ENCODE measurements at regions not wholly inside any gene's neighbourhood (a gene's known extent, or its start where the extent isn't known, plus 50 kb on each side); places are given as distances from the start of the nearest gene placed in this dataset.

- Histone ChIP-seq H3K9me3 (ENCODE audit: control insufficient read depth in 2 of 2, insufficient read depth in 1 of 2, low read length in 1 of 2) (no peaks in the 10 kb centered on the region), H3K27me3 (ENCODE audit: control insufficient read depth in 2 of 2, insufficient read depth in 1 of 2, low read length in 1 of 2) (no peaks in the 10 kb centered on the region), H3K36me3 (ENCODE audit: control insufficient read depth in 2 of 2, insufficient read depth in 2 of 2, low read length in 1 of 2) (no peaks in the 10 kb centered on the region), H3K4me1 (ENCODE audit: control insufficient read depth in 2 of 2, insufficient read depth in 2 of 2, low read length in 2 of 2) (no peaks in the 10 kb centered on the region), H3K27ac (ENCODE audit: low read depth in 1 of 2, low read length in 1 of 2) (no peak overlapping the region), H3K4me3 (ENCODE audit: low read length in 2 of 2) (no peak overlapping the region)
- no peak for DNase-seq (ENCODE audit: low read depth in 6 of 9, low spot score in 9 of 9)
These were observed 163.1 kb downstream of the ARL6IP6 start for GRCh38 chr2:152881527-152881926.

GRCh38 chr2:152879275-152879674, 160.9 kb downstream of the ARL6IP6 start:
- WGBS: 91% methylated on average over 3 of the region's 3 CpGs
- no peak overlapping the region for H3K27ac ChIP-seq (ENCODE audit: low read depth in 1 of 2, low read length in 1 of 2)
- DNase-seq (ENCODE audit: low read depth in 6 of 9, low spot score in 9 of 9): no peak
- no peak overlapping the region for H3K4me3 ChIP-seq (ENCODE audit: low read length in 2 of 2)
- H3K9me3 ChIP-seq (ENCODE audit: control insufficient read depth in 2 of 2, insufficient read depth in 1 of 2, low read length in 1 of 2): no peaks in the 10 kb centered on the region
- H3K36me3 ChIP-seq (ENCODE audit: control insufficient read depth in 2 of 2, insufficient read depth in 2 of 2, low read length in 1 of 2): no peaks in the 10 kb centered on the region
- no peaks in the 10 kb centered on the region for H3K4me1 ChIP-seq (ENCODE audit: control insufficient read depth in 2 of 2, insufficient read depth in 2 of 2, low read length in 2 of 2)
- H3K27me3 ChIP-seq (ENCODE audit: control insufficient read depth in 2 of 2, insufficient read depth in 1 of 2, low read length in 1 of 2): no peaks in the 10 kb centered on the region

GRCh38 chr2:152875701-152876695, 157.6 kb downstream of the ARL6IP6 start:
- Histone ChIP-seq H3K36me3 (ENCODE audit: control insufficient read depth in 2 of 2, insufficient read depth in 2 of 2, low read length in 1 of 2) (no peaks in the 10 kb centered on the region), H3K27me3 (ENCODE audit: control insufficient read depth in 2 of 2, insufficient read depth in 1 of 2, low read length in 1 of 2) (no peaks in the 10 kb centered on the region), H3K27ac (ENCODE audit: low read depth in 1 of 2, low read length in 1 of 2) (no peak overlapping the region), H3K4me1 (ENCODE audit: control insufficient read depth in 2 of 2, insufficient read depth in 2 of 2, low read length in 2 of 2) (no peaks in the 10 kb centered on the region), H3K9me3 (ENCODE audit: control insufficient read depth in 2 of 2, insufficient read depth in 1 of 2, low read length in 1 of 2) (no peaks in the 10 kb centered on the region), H3K4me3 (ENCODE audit: low read length in 2 of 2) (no peak overlapping the region)
- DNase-seq (ENCODE audit: low read depth in 6 of 9, low spot score in 9 of 9): no peak
- WGBS: 92% methylated on average over 6 of the region's 6 CpGs

GRCh38 chr2:152874955-152875354, 156.5 kb downstream of the ARL6IP6 start:
- H3K27ac ChIP-seq (ENCODE audit: low read depth in 1 of 2, low read length in 1 of 2): no peak overlapping the region
- no peaks in the 10 kb centered on the region for H3K27me3 ChIP-seq (ENCODE audit: control insufficient read depth in 2 of 2, insufficient read depth in 1 of 2, low read length in 1 of 2)
- H3K4me1 ChIP-seq (ENCODE audit: control insufficient read depth in 2 of 2, insufficient read depth in 2 of 2, low read length in 2 of 2): no peaks in the 10 kb centered on the region
- DNase-seq (ENCODE audit: low read depth in 6 of 9, low spot score in 9 of 9): no peak
- H3K9me3 ChIP-seq (ENCODE audit: control insufficient read depth in 2 of 2, insufficient read depth in 1 of 2, low read length in 1 of 2): no peaks in the 10 kb centered on the region
- no peaks in the 10 kb centered on the region for H3K36me3 ChIP-seq (ENCODE audit: control insufficient read depth in 2 of 2, insufficient read depth in 2 of 2, low read length in 1 of 2)
- H3K4me3 ChIP-seq (ENCODE audit: low read length in 2 of 2): no peak overlapping the region
- WGBS: 91% methylated on average over 3 of the region's 3 CpGs

- Histone ChIP-seq H3K27me3 (ENCODE audit: control insufficient read depth in 2 of 2, insufficient read depth in 1 of 2, low read length in 1 of 2) (no peaks in the 10 kb centered on the region), H3K27ac (ENCODE audit: low read depth in 1 of 2, low read length in 1 of 2) (no peak overlapping the region), H3K9me3 (ENCODE audit: control insufficient read depth in 2 of 2, insufficient read depth in 1 of 2, low read length in 1 of 2) (no peaks in the 10 kb centered on the region), H3K4me3 (ENCODE audit: low read length in 2 of 2) (no peak overlapping the region), H3K4me1 (ENCODE audit: control insufficient read depth in 2 of 2, insufficient read depth in 2 of 2, low read length in 2 of 2) (no peaks in the 10 kb centered on the region), H3K36me3 (ENCODE audit: control insufficient read depth in 2 of 2, insufficient read depth in 2 of 2, low read length in 1 of 2) (no peaks in the 10 kb centered on the region)
- WGBS: 93% methylated on average over 4 of the region's 4 CpGs
- DNase-seq (ENCODE audit: low read depth in 6 of 9, low spot score in 9 of 9): no peak
These were observed 151.8 kb downstream of the ARL6IP6 start for GRCh38 chr2:152870239-152870638.

- Histone ChIP-seq H3K4me3 (ENCODE audit: low read length in 2 of 2) (no peak overlapping the region), H3K36me3 (ENCODE audit: control insufficient read depth in 2 of 2, insufficient read depth in 2 of 2, low read length in 1 of 2) (no peaks in the 10 kb centered on the region), H3K27ac (ENCODE audit: low read depth in 1 of 2, low read length in 1 of 2) (no peak overlapping the region), H3K27me3 (ENCODE audit: control insufficient read depth in 2 of 2, insufficient read depth in 1 of 2, low read length in 1 of 2) (no peaks in the 10 kb centered on the region), H3K9me3 (ENCODE audit: control insufficient read depth in 2 of 2, insufficient read depth in 1 of 2, low read length in 1 of 2) (no peaks in the 10 kb centered on the region), H3K4me1 (ENCODE audit: control insufficient read depth in 2 of 2, insufficient read depth in 2 of 2, low read length in 2 of 2) (no peaks in the 10 kb centered on the region)
- 33% methylated on average over 3 of the region's 3 CpGs for WGBS
- no peak for DNase-seq (ENCODE audit: low read depth in 6 of 9, low spot score in 9 of 9)
These were observed 149.0 kb downstream of the ARL6IP6 start for GRCh38 chr2:152867397-152867796.

- WGBS: 69% methylated on average over 5 of the region's 5 CpGs
- Histone ChIP-seq H3K9me3 (ENCODE audit: control insufficient read depth in 2 of 2, insufficient read depth in 1 of 2, low read length in 1 of 2) (no peaks in the 10 kb centered on the region), H3K27ac (ENCODE audit: low read depth in 1 of 2, low read length in 1 of 2) (no peak overlapping the region), H3K27me3 (ENCODE audit: control insufficient read depth in 2 of 2, insufficient read depth in 1 of 2, low read length in 1 of 2) (no peaks in the 10 kb centered on the region), H3K4me1 (ENCODE audit: control insufficient read depth in 2 of 2, insufficient read depth in 2 of 2, low read length in 2 of 2) (no peaks in the 10 kb centered on the region), H3K36me3 (ENCODE audit: control insufficient read depth in 2 of 2, insufficient read depth in 2 of 2, low read length in 1 of 2) (no peaks in the 10 kb centered on the region), H3K4me3 (ENCODE audit: low read length in 2 of 2) (no peak overlapping the region)
- no peak for DNase-seq (ENCODE audit: low read depth in 6 of 9, low spot score in 9 of 9)
These were observed 146.3 kb downstream of the ARL6IP6 start for GRCh38 chr2:152864601-152865149.

- H3K36me3 ChIP-seq (ENCODE audit: control insufficient read depth in 2 of 2, insufficient read depth in 2 of 2, low read length in 1 of 2): no peaks in the 10 kb centered on the region
- no peaks in the 10 kb centered on the region for H3K4me1 ChIP-seq (ENCODE audit: control insufficient read depth in 2 of 2, insufficient read depth in 2 of 2, low read length in 2 of 2)
- no peak overlapping the region for H3K27ac ChIP-seq (ENCODE audit: low read depth in 1 of 2, low read length in 1 of 2)
- WGBS: 93% methylated on average over 1 of the region's 1 CpG
- no peaks in the 10 kb centered on the region for H3K9me3 ChIP-seq (ENCODE audit: control insufficient read depth in 2 of 2, insufficient read depth in 1 of 2, low read length in 1 of 2)
- no peak for DNase-seq (ENCODE audit: low read depth in 6 of 9, low spot score in 9 of 9)
- H3K4me3 ChIP-seq (ENCODE audit: low read length in 2 of 2): no peak overlapping the region
- H3K27me3 ChIP-seq (ENCODE audit: control insufficient read depth in 2 of 2, insufficient read depth in 1 of 2, low read length in 1 of 2): no peaks in the 10 kb centered on the region
These were observed 145.4 kb downstream of the ARL6IP6 start for GRCh38 chr2:152863826-152864225.

GRCh38 chr2:152861349-152861942, 143.0 kb downstream of the ARL6IP6 start:
- 87% methylated on average over 6 of the region's 6 CpGs for WGBS
- Histone ChIP-seq H3K36me3 (ENCODE audit: control insufficient read depth in 2 of 2, insufficient read depth in 2 of 2, low read length in 1 of 2) (no peaks in the 10 kb centered on the region), H3K27ac (ENCODE audit: low read depth in 1 of 2, low read length in 1 of 2) (no peak overlapping the region), H3K9me3 (ENCODE audit: control insufficient read depth in 2 of 2, insufficient read depth in 1 of 2, low read length in 1 of 2) (no peaks in the 10 kb centered on the region), H3K4me1 (ENCODE audit: control insufficient read depth in 2 of 2, insufficient read depth in 2 of 2, low read length in 2 of 2) (no peaks in the 10 kb centered on the region), H3K27me3 (ENCODE audit: control insufficient read depth in 2 of 2, insufficient read depth in 1 of 2, low read length in 1 of 2) (no peaks in the 10 kb centered on the region), H3K4me3 (ENCODE audit: low read length in 2 of 2) (no peak overlapping the region)
- peak in 1 of 9 donors; percentile 1 for DNase-seq (ENCODE audit: low read depth in 6 of 9, low spot score in 9 of 9)
